GM06990 (cell line): ENCODE measurements at regions not wholly inside any gene's neighbourhood (a gene's known extent, or its start where the extent isn't known, plus 50 kb on each side); places are given as distances from the start of the nearest gene placed in this dataset.

ENCODE experiments used
- DNase-seq: peaks from one replicate; pipeline ENCODE4 v3.0.0-alpha.2; 2011; ENCODE audit not compliant: insufficient read length; ENCODE audit errors: extremely low read depth
- H3K27me3 ChIP-seq: replicated peaks from 2 replicates; pipeline ENCODE4 v1.6.0; 2011; ENCODE audit warnings: low read length; ENCODE audit not compliant: control insufficient read depth, insufficient read depth
- H3K36me3 ChIP-seq: 2 replicates; pipeline ENCODE4 v1.5.1; 2011; ENCODE audit warnings: low read length; ENCODE audit not compliant: control insufficient read depth, insufficient read depth
- H3K4me3 ChIP-seq: replicated peaks from 2 replicates; pipeline ENCODE4 v1.5.1; 2011; ENCODE audit warnings: low read depth, mild to moderate bottlenecking, control low read depth, low read length
- CTCF ChIP-seq: IDR thresholded peaks from 2 replicates; pipeline ENCODE4 v1.5.1; 2011; ENCODE audit warnings: low read length, control low read depth, mild to moderate bottlenecking, inconsistent platforms; ENCODE audit not compliant: insufficient read depth, poor library complexity, severe bottlenecking

- TF ChIP-seq CTCF, result no peak
- no peaks in the 10 kb centered on the region for H3K36me3 ChIP-seq
- no peak overlapping the region for H3K4me3 ChIP-seq
- no peak for DNase-seq
- H3K27me3 ChIP-seq, result no peaks in the 10 kb centered on the region; the same call in none of the 2 replicates
Measured at GRCh38 chr9:91034521-91034920, 232.9 kb downstream of the SYK start.

- Histone ChIP-seq H3K27me3 (no peaks in the 10 kb centered on the region; the same call in none of the 2 replicates), H3K36me3 (no peaks in the 10 kb centered on the region), H3K4me3 (no peak overlapping the region)
- no peak for TF ChIP-seq CTCF
- no peak for DNase-seq
Measured at GRCh38 chr9:91034976-91035824, 233.6 kb downstream of the SYK start.

GRCh38 chr9:91035825-91036208 lies 234.2 kb downstream of the SYK start:
- H3K4me3 ChIP-seq, result no peak overlapping the region
- DNase-seq, result no peak

GRCh38 chr9:91036356-91036755 lies 234.7 kb downstream of the SYK start:
- Histone ChIP-seq H3K36me3 (no peaks in the 10 kb centered on the region), H3K4me3 (no peak overlapping the region), H3K27me3 (no peaks in the 10 kb centered on the region; the same call in none of the 2 replicates)
- TF ChIP-seq CTCF, result no peak
- DNase-seq, result no peak

More at GRCh38 chr9:91035825-91036208, 234.2 kb downstream of the SYK start:
- no peak for TF ChIP-seq CTCF
- no peaks in the 10 kb centered on the region for H3K36me3 ChIP-seq
- no peaks in the 10 kb centered on the region; the same call in none of the 2 replicates for H3K27me3 ChIP-seq

GRCh38 chr9:91036826-91037510 lies 235.3 kb downstream of the SYK start:
- H3K4me3 ChIP-seq, result no peak overlapping the region

More at GRCh38 chr9:91036826-91037510, 235.3 kb downstream of the SYK start:
- DNase-seq, result peak; percentile 35
- Histone ChIP-seq H3K27me3 (no peaks in the 10 kb centered on the region; the same call in none of the 2 replicates), H3K36me3 (no peaks in the 10 kb centered on the region)
- no peak for TF ChIP-seq CTCF
